ENCODE measurements at regions not wholly inside any gene's neighbourhood (a gene's known extent, or its start where the extent isn't known, plus 50 kb on each side); places are given as distances from the start of the nearest gene placed in this dataset.

DNA sequence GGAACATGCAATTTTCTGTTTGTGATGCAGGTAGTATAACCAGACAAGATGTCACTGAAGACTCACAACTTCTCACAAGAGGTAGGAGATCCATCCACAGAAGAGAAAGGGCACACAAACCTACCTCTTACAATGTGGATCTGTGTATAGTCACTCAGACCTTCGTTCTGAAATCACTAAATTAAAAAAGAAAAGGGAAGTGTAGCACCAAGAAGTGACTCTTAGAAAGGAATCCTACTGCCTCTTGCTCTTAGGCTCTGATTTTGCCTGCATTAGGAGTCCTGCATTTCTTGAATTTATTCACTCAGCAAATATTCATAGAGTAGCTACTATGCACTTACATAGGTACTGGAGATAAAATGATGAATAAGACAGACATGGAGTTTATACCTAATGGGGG, 347.6 kb downstream of the BMP4 start:
- TF ChIP-seq EZH2 (IDR thresholded peaks at IDR 0.05; ENCODE audit: borderline replicate concordance, low read depth, low read length, severe bottlenecking): no peak
- TF ChIP-seq, protein P1, sequence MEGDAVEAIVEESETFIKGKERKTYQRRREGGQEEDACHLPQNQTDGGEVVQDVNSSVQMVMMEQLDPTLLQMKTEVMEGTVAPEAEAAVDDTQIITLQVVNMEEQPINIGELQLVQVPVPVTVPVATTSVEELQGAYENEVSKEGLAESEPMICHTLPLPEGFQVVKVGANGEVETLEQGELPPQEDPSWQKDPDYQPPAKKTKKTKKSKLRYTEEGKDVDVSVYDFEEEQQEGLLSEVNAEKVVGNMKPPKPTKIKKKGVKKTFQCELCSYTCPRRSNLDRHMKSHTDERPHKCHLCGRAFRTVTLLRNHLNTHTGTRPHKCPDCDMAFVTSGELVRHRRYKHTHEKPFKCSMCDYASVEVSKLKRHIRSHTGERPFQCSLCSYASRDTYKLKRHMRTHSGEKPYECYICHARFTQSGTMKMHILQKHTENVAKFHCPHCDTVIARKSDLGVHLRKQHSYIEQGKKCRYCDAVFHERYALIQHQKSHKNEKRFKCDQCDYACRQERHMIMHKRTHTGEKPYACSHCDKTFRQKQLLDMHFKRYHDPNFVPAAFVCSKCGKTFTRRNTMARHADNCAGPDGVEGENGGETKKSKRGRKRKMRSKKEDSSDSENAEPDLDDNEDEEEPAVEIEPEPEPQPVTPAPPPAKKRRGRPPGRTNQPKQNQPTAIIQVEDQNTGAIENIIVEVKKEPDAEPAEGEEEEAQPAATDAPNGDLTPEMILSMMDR (IDR thresholded peaks at IDR 0.05; ENCODE audit: borderline replicate concordance, extremely low read depth, low read length, poor library complexity, severe bottlenecking): no peak

Data from DND-41 (cell line).